ENCODE measurements at regions not wholly inside any gene's neighbourhood (a gene's known extent, or its start where the extent isn't known, plus 50 kb on each side); places are given as distances from the start of the nearest gene placed in this dataset.
A peak's percentile ranks its signal among the peaks of the same experiment; 100 is the strongest.

GRCh38 chr9:90428517-90428916, 214.1 kb downstream of the DIRAS2 start:
- Histone ChIP-seq H3K36me3 (ENCODE audit: control insufficient read depth, low read depth, low read length) (no peaks in the 10 kb centered on the region), H3K27ac (ENCODE audit: low read length) (no peak overlapping the region), H3K27me3 (ENCODE audit: control insufficient read depth, insufficient read depth, low read length) (no peaks in the 10 kb centered on the region), H3K9ac (ENCODE audit: low read length) (no peak overlapping the region), H3K4me3 (ENCODE audit: low read length) (no peak overlapping the region), H3K9me3 (ENCODE audit: control insufficient read depth, low read depth, low read length) (no peaks in the 10 kb centered on the region), H3K4me1 (ENCODE audit: control insufficient read depth, low read depth, low read length) (peaks cover 9% of the 10 kb centered on the region)

- H3K4me1 ChIP-seq (ENCODE audit: control insufficient read depth, low read depth, low read length): peaks cover 37% of the 10 kb centered on the region
- H3K9ac ChIP-seq (ENCODE audit: low read length): no peak overlapping the region
- no peak overlapping the region for H3K27ac ChIP-seq (ENCODE audit: low read length)
- H3K27me3 ChIP-seq (ENCODE audit: control insufficient read depth, insufficient read depth, low read length): peaks cover 13% of the 10 kb centered on the region
- H3K36me3 ChIP-seq (ENCODE audit: control insufficient read depth, low read depth, low read length): no peaks in the 10 kb centered on the region
- H3K4me3 ChIP-seq (ENCODE audit: low read length): peak overlapping the region; percentile 46
- H3K9me3 ChIP-seq (ENCODE audit: control insufficient read depth, low read depth, low read length): no peaks in the 10 kb centered on the region
These were observed 209.7 kb downstream of the DIRAS2 start for GRCh38 chr9:90432951-90433350.

GRCh38 chr9:90433398-90433941, 209.2 kb downstream of the DIRAS2 start:
- H3K9me3 ChIP-seq (ENCODE audit: control insufficient read depth, low read depth, low read length): no peaks in the 10 kb centered on the region
- H3K9ac ChIP-seq (ENCODE audit: low read length): no peak overlapping the region
- H3K4me1 ChIP-seq (ENCODE audit: control insufficient read depth, low read depth, low read length): peaks cover 37% of the 10 kb centered on the region
- H3K4me3 ChIP-seq (ENCODE audit: low read length): peak overlapping the region; percentile 46
- H3K27me3 ChIP-seq (ENCODE audit: control insufficient read depth, insufficient read depth, low read length): peaks cover 13% of the 10 kb centered on the region
- H3K27ac ChIP-seq (ENCODE audit: low read length): no peak overlapping the region
- no peaks in the 10 kb centered on the region for H3K36me3 ChIP-seq (ENCODE audit: control insufficient read depth, low read depth, low read length)

- Histone ChIP-seq H3K4me1 (ENCODE audit: control insufficient read depth, low read depth, low read length) (peaks cover 21% of the 10 kb centered on the region), H3K36me3 (ENCODE audit: control insufficient read depth, low read depth, low read length) (no peaks in the 10 kb centered on the region), H3K27ac (ENCODE audit: low read length) (no peak overlapping the region), H3K27me3 (ENCODE audit: control insufficient read depth, insufficient read depth, low read length) (no peaks in the 10 kb centered on the region), H3K4me3 (ENCODE audit: low read length) (no peak overlapping the region), H3K9ac (ENCODE audit: low read length) (no peak overlapping the region), H3K9me3 (ENCODE audit: control insufficient read depth, low read depth, low read length) (no peaks in the 10 kb centered on the region)
These were observed 200.8 kb downstream of the DIRAS2 start for GRCh38 chr9:90441814-90442213.

GRCh38 chr9:90442723-90443122, 199.9 kb downstream of the DIRAS2 start:
- Histone ChIP-seq H3K27ac (ENCODE audit: low read length) (no peak overlapping the region), H3K4me3 (ENCODE audit: low read length) (peak overlapping the region; percentile 17), H3K9ac (ENCODE audit: low read length) (no peak overlapping the region), H3K36me3 (ENCODE audit: control insufficient read depth, low read depth, low read length) (no peaks in the 10 kb centered on the region), H3K27me3 (ENCODE audit: control insufficient read depth, insufficient read depth, low read length) (no peaks in the 10 kb centered on the region), H3K9me3 (ENCODE audit: control insufficient read depth, low read depth, low read length) (no peaks in the 10 kb centered on the region), H3K4me1 (ENCODE audit: control insufficient read depth, low read depth, low read length) (peaks cover 17% of the 10 kb centered on the region)

GRCh38 chr9:90444609-90445204, 197.9 kb downstream of the DIRAS2 start:
- Histone ChIP-seq H3K27me3 (ENCODE audit: control insufficient read depth, insufficient read depth, low read length) (no peaks in the 10 kb centered on the region), H3K4me1 (ENCODE audit: control insufficient read depth, low read depth, low read length) (peaks cover 17% of the 10 kb centered on the region), H3K36me3 (ENCODE audit: control insufficient read depth, low read depth, low read length) (no peaks in the 10 kb centered on the region), H3K4me3 (ENCODE audit: low read length) (no peak overlapping the region), H3K9ac (ENCODE audit: low read length) (no peak overlapping the region), H3K9me3 (ENCODE audit: control insufficient read depth, low read depth, low read length) (no peaks in the 10 kb centered on the region), H3K27ac (ENCODE audit: low read length) (no peak overlapping the region)

- Histone ChIP-seq H3K4me3 (ENCODE audit: low read length) (no peak overlapping the region), H3K27me3 (ENCODE audit: control insufficient read depth, insufficient read depth, low read length) (no peaks in the 10 kb centered on the region), H3K4me1 (ENCODE audit: control insufficient read depth, low read depth, low read length) (peaks cover 17% of the 10 kb centered on the region), H3K9me3 (ENCODE audit: control insufficient read depth, low read depth, low read length) (no peaks in the 10 kb centered on the region), H3K27ac (ENCODE audit: low read length) (no peak overlapping the region), H3K9ac (ENCODE audit: low read length) (no peak overlapping the region), H3K36me3 (ENCODE audit: control insufficient read depth, low read depth, low read length) (no peaks in the 10 kb centered on the region)
These were observed 197.2 kb downstream of the DIRAS2 start for GRCh38 chr9:90445391-90445790.

GRCh38 chr9:90446200-90446948, 196.2 kb downstream of the DIRAS2 start:
- Histone ChIP-seq H3K27ac (ENCODE audit: low read length) (no peak overlapping the region), H3K27me3 (ENCODE audit: control insufficient read depth, insufficient read depth, low read length) (no peaks in the 10 kb centered on the region), H3K36me3 (ENCODE audit: control insufficient read depth, low read depth, low read length) (no peaks in the 10 kb centered on the region), H3K4me3 (ENCODE audit: low read length) (no peak overlapping the region), H3K9ac (ENCODE audit: low read length) (no peak overlapping the region), H3K9me3 (ENCODE audit: control insufficient read depth, low read depth, low read length) (no peaks in the 10 kb centered on the region), H3K4me1 (ENCODE audit: control insufficient read depth, low read depth, low read length) (peaks cover 17% of the 10 kb centered on the region)

GRCh38 chr9:90447773-90448172, 194.9 kb downstream of the DIRAS2 start:
- H3K36me3 ChIP-seq (ENCODE audit: control insufficient read depth, low read depth, low read length): no peaks in the 10 kb centered on the region
- peaks cover 9% of the 10 kb centered on the region for H3K4me1 ChIP-seq (ENCODE audit: control insufficient read depth, low read depth, low read length)
- no peak overlapping the region for H3K4me3 ChIP-seq (ENCODE audit: low read length)
- no peaks in the 10 kb centered on the region for H3K9me3 ChIP-seq (ENCODE audit: control insufficient read depth, low read depth, low read length)
- H3K27me3 ChIP-seq (ENCODE audit: control insufficient read depth, insufficient read depth, low read length): no peaks in the 10 kb centered on the region
- H3K9ac ChIP-seq (ENCODE audit: low read length): no peak overlapping the region
- no peak overlapping the region for H3K27ac ChIP-seq (ENCODE audit: low read length)

- no peak overlapping the region for H3K27ac ChIP-seq (ENCODE audit: low read length)
- H3K36me3 ChIP-seq (ENCODE audit: control insufficient read depth, low read depth, low read length): no peaks in the 10 kb centered on the region
- H3K27me3 ChIP-seq (ENCODE audit: control insufficient read depth, insufficient read depth, low read length): no peaks in the 10 kb centered on the region
- H3K9ac ChIP-seq (ENCODE audit: low read length): no peak overlapping the region
- no peak overlapping the region for H3K4me3 ChIP-seq (ENCODE audit: low read length)
- no peaks in the 10 kb centered on the region for H3K9me3 ChIP-seq (ENCODE audit: control insufficient read depth, low read depth, low read length)
- no peaks in the 10 kb centered on the region for H3K4me1 ChIP-seq (ENCODE audit: control insufficient read depth, low read depth, low read length)
These were observed 193.3 kb downstream of the DIRAS2 start for GRCh38 chr9:90449213-90449925.

GRCh38 chr9:90451804-90452203, 190.8 kb downstream of the DIRAS2 start:
- no peaks in the 10 kb centered on the region for H3K27me3 ChIP-seq (ENCODE audit: control insufficient read depth, insufficient read depth, low read length)
- H3K4me3 ChIP-seq (ENCODE audit: low read length): no peak overlapping the region
- no peak overlapping the region for H3K27ac ChIP-seq (ENCODE audit: low read length)
- no peaks in the 10 kb centered on the region for H3K36me3 ChIP-seq (ENCODE audit: control insufficient read depth, low read depth, low read length)
- H3K9me3 ChIP-seq (ENCODE audit: control insufficient read depth, low read depth, low read length): no peaks in the 10 kb centered on the region
- no peaks in the 10 kb centered on the region for H3K4me1 ChIP-seq (ENCODE audit: control insufficient read depth, low read depth, low read length)
- no peak overlapping the region for H3K9ac ChIP-seq (ENCODE audit: low read length)
